ENCODE measurements at regions not wholly inside any gene's neighbourhood (a gene's known extent, or its start where the extent isn't known, plus 50 kb on each side); places are given as distances from the start of the nearest gene placed in this dataset.

GRCh38 chr7:3246651-3247050 lies 54.4 kb upstream of the SDK1 start:
- ATAC-seq, result no peak
- H3K4me1 ChIP-seq, result peaks cover 0 to 10% (median 0%) of the 10 kb centered on the region in 3 donors
- 42 to 59% methylated on average over 4 of the region's 4 CpGs for WGBS, 2 donors (ENCODE audit: low coverage in 1 of 2)
- peaks cover 0 to 18% (median 0%) of the 10 kb centered on the region in 3 donors for H3K9me3 ChIP-seq
- no peak overlapping the region for H3K27ac ChIP-seq
- no peak for TF ChIP-seq POLR2A (IDR thresholded peaks at IDR 0.05)
- TF ChIP-seq EP300 (IDR thresholded peaks at IDR 0.05), result no peak
- no peak for TF ChIP-seq CTCF (IDR thresholded peaks at IDR 0.05)
- no peak for TF ChIP-seq POLR2AphosphoS5 (IDR thresholded peaks at IDR 0.05)
- no peak overlapping the region for H3K4me3 ChIP-seq
- no peaks in the 10 kb centered on the region for H3K36me3 ChIP-seq
- no peaks in the 10 kb centered on the region for H3K27me3 ChIP-seq

GRCh38 chr7:3250725-3251124 lies 50.3 kb upstream of the SDK1 start:
- ATAC-seq, result no peak
- H3K27me3 ChIP-seq, result no peaks in the 10 kb centered on the region
- no peak for TF ChIP-seq POLR2AphosphoS5 (IDR thresholded peaks at IDR 0.05)
- TF ChIP-seq POLR2A (IDR thresholded peaks at IDR 0.05), result no peak
- no peak for TF ChIP-seq EP300 (IDR thresholded peaks at IDR 0.05)
- TF ChIP-seq CTCF (IDR thresholded peaks at IDR 0.05), result no peak

More at GRCh38 chr7:3250725-3251124, 50.3 kb upstream of the SDK1 start:
- H3K9me3 ChIP-seq, result peaks cover 0 to 24% (median 0%) of the 10 kb centered on the region in 3 donors
- no peak overlapping the region for H3K4me3 ChIP-seq
- H3K4me1 ChIP-seq, result no peaks in the 10 kb centered on the region
- WGBS, 2 donors (ENCODE audit: low coverage in 1 of 2), result 73 to 77% methylated on average over 4 of the region's 5 CpGs
- H3K36me3 ChIP-seq, result no peaks in the 10 kb centered on the region
- no peak overlapping the region for H3K27ac ChIP-seq

Data from gastroesophageal sphincter (tissue), 4 donors.